ENCODE measurements at regions not wholly inside any gene's neighbourhood (a gene's known extent, or its start where the extent isn't known, plus 50 kb on each side); places are given as distances from the start of the nearest gene placed in this dataset.

- TF ChIP-seq SKIL (IDR thresholded peaks at IDR 0.05; ENCODE audit: low read depth, poor library complexity, severe bottlenecking): no peak
These were observed 89.6 kb upstream of the CEP78 start (continued) for GRCh38 chr9:78146241-78146640.

GRCh38 chr9:78144663-78145377 is 91.1 kb upstream of the CEP78 start:
- POLR2A ChIA-PET: no interaction called here
- H3K9me3 ChIP-seq (replicated peaks; ENCODE audit: control insufficient read depth, insufficient read depth, low read length): peaks cover 6% of the 10 kb centered on the region; the same call in 1 of the 3 replicates
- ATAC-seq: peak; percentile 78

More at GRCh38 chr9:78144663-78145377, 91.1 kb upstream of the CEP78 start:
- no peak for FAIRE-seq
- DNase-seq (ENCODE audit: low read depth, low spot score): no peak
- H2AFZ ChIP-seq (ENCODE audit: control insufficient read depth, low read depth, low read length): no peak overlapping the region
- H3K4me3 ChIP-seq: no peak overlapping the region
- H3K36me3 ChIP-seq (ENCODE audit: control insufficient read depth in 2 of 2, insufficient read depth in 2 of 2, low read length in 1 of 2): no peaks in the 10 kb centered on the region
- no peak overlapping the region for H3K27ac ChIP-seq (ENCODE audit: control insufficient read depth, insufficient read depth)
- no peak overlapping the region for H3K9ac ChIP-seq (ENCODE audit: control insufficient read depth, insufficient read depth, low read length)
- no peaks in the 10 kb centered on the region for H3K27me3 ChIP-seq (replicated peaks in 1 of 2; ENCODE audit: control insufficient read depth in 2 of 2, insufficient read depth in 2 of 2, low read length in 1 of 2)
- RAD21 ChIA-PET (ENCODE audit: unreplicated experiment): interaction anchor here (1.7 kb wide), 1 partner anchor 10 kb away, joined by 7 read pairs; no protein-coding TSS in a partner anchor
- TF ChIP-seq RUNX3 (IDR thresholded peaks at IDR 0.05; ENCODE audit: low read length) (peak; percentile 66), PKNOX1 (IDR thresholded peaks at IDR 0.05) (peak; percentile 64; the same call in 1 of the 2 replicates), EZH2 (IDR thresholded peaks at IDR 0.05; ENCODE audit: borderline replicate concordance, control insufficient read depth, low read depth, low read length) (no peak), IRF5 (IDR thresholded peaks at IDR 0.05; ENCODE audit: borderline replicate concordance) (no peak), SPI1 (IDR thresholded peaks at IDR 0.05; ENCODE audit: borderline replicate concordance, insufficient read depth, low read depth, low read length) (peak; percentile 23; the same call in 1 of the 2 replicates), BCL11A (IDR thresholded peaks at IDR 0.05; ENCODE audit: low read depth, low read length) (0 out of 2 replicates have a peak, but pooled peaks have one; percentile 20)
- intact Hi-C loops (cut with micrococcal nuclease; ENCODE audit: unreplicated experiment): loop anchor here (5.0 kb wide), 1 partner anchor 67 kb away; no protein-coding TSS in a partner anchor
- no peak overlapping the region for H3K4me2 ChIP-seq (ENCODE audit: control insufficient read depth, insufficient read depth)
- CTCF ChIA-PET: interaction anchor here (0.9 kb wide), 1 partner anchor 14 kb away, joined by 3 read pairs; no protein-coding TSS in a partner anchor
- in situ Hi-C loops (cut with MboI): no loop called here
- H4K20me1 ChIP-seq (ENCODE audit: control insufficient read depth, insufficient read depth): no peaks in the 10 kb centered on the region
- H3K4me1 ChIP-seq (ENCODE audit: control insufficient read depth, insufficient read depth, low read length): peaks cover 7% of the 10 kb centered on the region
- no TSS peak for BruUV-seq (replicated peaks)
- H3K79me2 ChIP-seq (ENCODE audit: control insufficient read depth, insufficient read depth, low read length): no peaks in the 10 kb centered on the region
- WGBS (ENCODE audit: insufficient coverage, insufficient replicate concordance, low lambda C conversion rate, missing lambda C conversion rate): 17% methylated on average over 3 of the region's 3 CpGs
- SMC1A ChIA-PET (ENCODE audit: uncharacterized antibody, unreplicated experiment): interaction anchor here (0.8 to 0.9 kb wide), 2 partner anchors 14 to 66 kb away, joined by 3 to 5 read pairs; no protein-coding TSS in a partner anchor
